HG02870 (cell line): ENCODE measurements at regions not wholly inside any gene's neighbourhood (a gene's known extent, or its start where the extent isn't known, plus 50 kb on each side); places are given as distances from the start of the nearest gene placed in this dataset.

ENCODE experiments used
- ATAC-seq: cut with Tn5 transposase; IDR thresholded peaks from one replicate; pipeline ENCODE4 v1.9.1; 2021; ENCODE audit warnings: mild to moderate bottlenecking, moderate library complexity; ENCODE audit not compliant: unreplicated experiment

DNA sequence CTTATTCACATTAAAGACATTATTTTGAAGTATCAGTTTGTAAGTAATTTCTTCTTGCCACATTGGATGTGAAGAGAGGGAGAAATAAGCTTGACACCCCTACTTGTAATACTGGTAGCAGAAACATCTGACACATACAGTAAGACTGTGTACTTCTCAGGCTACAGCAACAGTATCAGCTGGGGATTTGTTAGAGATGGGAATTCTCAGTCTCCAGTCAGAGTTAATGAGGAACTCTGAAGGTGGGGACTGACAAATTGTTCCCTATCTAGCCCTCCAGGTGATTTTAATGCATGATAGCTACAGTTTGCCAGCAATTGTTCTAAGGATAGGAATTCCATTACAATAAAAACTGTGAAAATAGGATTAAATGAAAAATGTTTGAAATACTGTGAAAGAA, 524.8 kb downstream of the PRR16 start:
- ATAC-seq, result no peak

- ATAC-seq, result no peak
Measured at GRCh38 chr5:120991569-120991968, 527.5 kb downstream of the PRR16 start.

DNA sequence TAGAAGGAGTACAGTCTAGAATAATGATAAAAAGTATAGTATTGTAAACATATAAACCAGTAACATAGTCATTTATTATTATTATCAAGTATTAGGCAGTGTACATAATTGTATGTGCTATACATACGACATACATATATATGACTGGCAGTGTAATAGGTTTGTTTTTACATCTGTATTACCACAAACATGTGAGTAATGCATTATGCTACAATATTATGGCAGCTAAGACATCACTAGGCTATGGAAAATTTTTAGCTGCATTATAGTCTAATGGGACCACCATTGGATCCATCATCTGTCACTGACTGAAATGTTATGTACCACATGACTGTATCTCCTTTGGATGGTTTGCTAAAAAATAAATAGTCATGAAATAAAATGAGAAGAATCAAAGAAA, 530.0 kb downstream of the PRR16 start:
- no peak for ATAC-seq

- no peak for ATAC-seq
Measured at GRCh38 chr5:120999550-120999949, 535.5 kb downstream of the PRR16 start.

- no peak for ATAC-seq
Measured at GRCh38 chr5:121006217-121006616, 542.1 kb downstream of the PRR16 start.

GRCh38 chr5:121008041-121008440, 543.9 kb downstream of the PRR16 start:
- no peak for ATAC-seq

DNA sequence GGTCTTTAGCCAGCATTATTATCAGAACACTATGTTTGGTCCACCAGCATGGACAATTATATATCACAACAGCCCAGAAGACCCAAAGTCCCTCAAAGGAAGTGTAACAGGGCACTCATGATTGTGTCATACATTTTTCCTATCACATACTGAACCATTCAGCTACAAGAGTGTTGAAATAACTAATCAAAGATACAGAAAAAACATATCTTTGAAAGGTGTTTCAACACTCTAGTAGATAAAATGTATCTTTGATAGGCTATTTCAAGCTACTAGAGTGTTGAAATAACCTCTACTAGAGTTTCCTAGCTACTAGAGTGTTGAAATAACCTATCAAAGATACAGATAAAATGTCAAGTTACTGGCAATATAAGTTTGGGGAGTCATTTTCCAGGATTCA, 545.0 kb downstream of the PRR16 start:
- no peak for ATAC-seq

DNA sequence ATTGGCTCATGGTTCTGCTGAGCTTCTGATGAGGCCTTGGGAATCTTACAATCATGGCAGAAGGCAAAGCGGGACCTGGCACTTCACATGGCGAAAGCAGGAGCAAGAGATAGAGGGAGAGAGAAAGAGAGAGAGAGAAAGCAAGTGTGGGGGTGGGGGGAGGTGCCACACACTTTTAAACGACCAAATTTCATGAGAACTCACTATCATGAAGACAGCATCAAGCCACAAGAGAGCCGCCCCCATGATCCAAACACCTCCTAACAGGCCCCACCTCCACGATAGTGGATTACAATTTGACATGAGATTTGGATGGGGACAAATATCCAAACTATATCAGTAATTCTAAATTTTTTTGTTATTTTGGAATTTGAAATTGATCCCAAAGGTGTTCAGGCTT, 553.9 kb downstream of the PRR16 start:
- no peak for ATAC-seq

DNA sequence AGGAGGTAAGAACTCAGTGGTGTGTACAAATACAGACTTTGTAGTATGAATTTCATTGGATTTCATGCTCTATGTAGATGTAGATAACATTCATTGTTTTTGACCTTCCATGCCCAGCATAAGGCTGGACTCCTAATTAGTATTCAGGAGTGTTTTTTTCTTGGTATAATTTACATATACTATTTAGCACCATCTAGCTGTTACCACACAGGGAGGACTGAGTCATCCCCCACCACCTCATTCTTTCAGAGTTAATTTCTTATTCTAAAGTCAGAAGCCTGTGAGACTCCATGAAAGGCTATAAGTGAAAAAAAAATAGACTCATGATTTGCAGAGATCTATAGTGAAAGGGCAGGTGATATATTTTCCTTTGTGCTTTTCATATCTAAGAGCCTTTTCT, 555.0 kb downstream of the PRR16 start:
- ATAC-seq, result no peak

GRCh38 chr5:121019734-121020133, 555.6 kb downstream of the PRR16 start:
- ATAC-seq, result no peak

DNA sequence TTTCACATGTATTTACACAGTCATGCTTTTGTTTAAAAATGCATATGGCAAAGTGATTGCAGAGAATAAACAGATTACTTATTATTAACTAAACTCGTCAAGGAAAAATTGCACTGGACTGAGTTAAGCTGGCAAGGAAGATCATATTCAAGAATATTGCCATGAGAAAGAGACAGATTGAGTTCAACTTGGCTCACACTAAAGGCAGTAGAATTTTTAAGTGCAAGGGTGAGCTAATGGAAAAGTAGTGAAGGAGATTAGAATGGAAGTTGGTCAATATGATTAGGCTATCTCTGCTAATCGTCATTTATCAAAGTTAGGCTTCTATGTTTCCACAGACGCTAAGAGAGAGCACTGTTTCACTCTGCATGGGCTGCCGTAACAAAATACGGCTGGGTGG, 557.6 kb downstream of the PRR16 start:
- ATAC-seq, result no peak

DNA sequence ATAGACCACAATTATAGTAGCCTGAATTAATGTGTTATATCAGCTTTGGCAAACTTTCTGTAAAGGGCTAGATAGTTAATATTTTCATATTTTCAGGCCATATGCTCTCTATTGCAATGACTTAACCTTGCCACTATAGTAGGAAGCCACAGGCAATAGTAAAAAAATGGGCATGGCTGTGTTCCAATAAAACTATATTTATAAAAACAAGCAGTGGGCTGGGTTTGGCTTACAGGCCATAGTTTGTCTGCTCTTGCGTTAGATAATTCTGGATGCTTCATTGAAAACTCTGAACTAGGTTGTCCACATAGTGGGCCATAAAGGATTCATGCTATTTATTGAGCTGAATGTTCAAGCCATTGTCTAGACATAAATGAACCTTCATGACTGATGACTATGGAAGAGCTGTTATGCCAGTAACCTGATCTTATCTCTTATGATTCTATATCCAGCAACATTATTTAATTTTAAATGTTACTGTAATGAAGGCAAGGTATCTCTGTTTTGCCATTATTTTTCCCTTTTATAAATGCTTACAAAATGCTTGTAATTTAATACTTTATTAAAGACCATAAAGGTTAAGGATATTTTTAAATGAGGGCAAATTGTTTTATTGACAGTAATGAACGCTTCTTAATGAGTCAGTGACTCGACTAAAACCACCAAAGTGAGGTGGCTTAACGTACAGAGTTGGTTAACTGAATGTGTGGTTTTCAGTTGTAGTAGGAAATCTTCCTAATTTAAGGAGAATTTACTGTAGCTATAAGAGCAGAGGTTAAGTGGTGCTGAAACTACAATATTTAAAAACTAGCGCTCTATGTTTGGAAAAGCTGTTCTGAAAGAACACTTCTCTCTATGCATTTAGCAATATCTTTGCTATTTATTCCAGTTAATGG, 560.6 kb downstream of the PRR16 start:
- ATAC-seq, result no peak

- no peak for ATAC-seq
Measured at GRCh38 chr5:121025671-121026070, 561.6 kb downstream of the PRR16 start.

- ATAC-seq, result no peak
Measured at GRCh38 chr5:121027636-121028035, 563.5 kb downstream of the PRR16 start.

DNA sequence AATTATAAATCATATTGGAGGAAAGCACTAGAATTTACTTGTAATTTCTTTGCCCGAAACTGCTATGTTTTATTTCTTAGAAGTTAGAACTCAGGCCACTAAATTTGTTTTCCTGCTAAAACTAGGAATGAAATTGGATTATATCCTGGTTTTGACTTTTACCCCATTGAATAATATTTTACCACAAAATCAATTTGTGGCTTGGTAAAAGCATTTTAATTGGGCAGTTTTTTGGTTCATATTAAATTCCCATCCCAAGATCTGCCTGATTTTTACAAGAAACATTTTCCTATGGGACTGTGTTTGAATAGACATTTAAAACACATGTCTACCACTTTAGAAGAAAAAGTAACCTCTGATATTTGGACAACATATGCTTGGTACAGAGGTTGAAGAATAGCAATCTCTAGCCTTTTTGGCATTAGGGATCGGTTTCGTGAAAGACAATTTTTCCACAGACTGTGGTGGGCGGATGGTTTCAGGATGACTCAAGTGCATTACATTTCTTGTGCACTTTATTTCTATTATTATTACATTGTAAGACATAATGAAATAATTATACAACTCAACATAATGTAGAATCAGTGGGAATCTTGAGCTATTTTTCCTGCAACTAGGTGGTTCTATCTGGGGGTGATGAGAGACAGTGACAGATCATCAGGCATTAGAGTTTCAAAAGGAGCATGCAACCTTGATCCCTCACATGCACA, 565.6 kb downstream of the PRR16 start:
- no peak for ATAC-seq

GRCh38 chr5:121031491-121031890, 567.4 kb downstream of the PRR16 start:
- no peak for ATAC-seq

GRCh38 chr5:121033334-121033733, 569.2 kb downstream of the PRR16 start:
- no peak for ATAC-seq

- no peak for ATAC-seq
Measured at GRCh38 chr5:121038438-121038837, 574.3 kb downstream of the PRR16 start.

GRCh38 chr5:121049971-121050370, 585.9 kb downstream of the PRR16 start:
- no peak for ATAC-seq

GRCh38 chr5:121053055-121053985, 589.2 kb downstream of the PRR16 start:
- no peak for ATAC-seq

GRCh38 chr5:121055586-121055985, 591.5 kb downstream of the PRR16 start:
- no peak for ATAC-seq
